SK-N-SH (cell line): ENCODE measurements at regions not wholly inside any gene's neighbourhood (a gene's known extent, or its start where the extent isn't known, plus 50 kb on each side); places are given as distances from the start of the nearest gene placed in this dataset.

ENCODE experiments used
- CTCF ChIA-PET: fragments of 300-600, 350-600 bp; formaldehyde crosslinking; extraction: SDS; loops from one replicate; lab custom pipeline; 2021; lab: Yijun Ruan, JAX
- POLR2A ChIA-PET: fragments of 350-600 bp; sonication (Branson Sonifier 250); formaldehyde crosslinking; extraction: SDS; loops from one replicate; lab custom pipeline; 2020; ENCODE audit warnings: antibody characterized with exemption, inconsistent platforms; lab: Yijun Ruan, JAX
- DNase-seq: peaks from one replicate; pipeline ENCODE4 v3.0.0; 2012
- H2AFZ ChIP-seq: fragments of 200-600 bp; sonication (generic); 2 replicates; pipeline ENCODE4 v1.8.1; 2016; ENCODE audit warnings: antibody characterized with exemption, mild to moderate bottlenecking, low read depth
- H3F3A ChIP-seq: fragments of 200-600 bp; sonication (generic); replicated peaks from 2 replicates; pipeline ENCODE3; 2016; ENCODE audit warnings: antibody characterized with exemption, mild to moderate bottlenecking; ENCODE audit not compliant: insufficient read depth
- H3K27ac ChIP-seq, 2 experiments: fragments of 200-500 bp in 1 of 2; fragments of 200-600 bp in 1 of 2; sonication (Bioruptor generic) in 1 of 2; sonication (generic), shearing (Covaris generic) in 1 of 2; 2 replicates each; pipeline versions ENCODE4 v1.5.1 to v1.6.1; 2014 to 2016; ENCODE audit warnings: low read depth in 2 of 2, inconsistent platforms in 1 of 2, low read length in 1 of 2, mild to moderate bottlenecking in 1 of 2, mixed read lengths in 1 of 2
- H3K27me3 ChIP-seq: fragments of 200-600 bp; sonication (generic), shearing (Covaris generic); 2 replicates; pipeline ENCODE4 v1.6.1; 2016; ENCODE audit warnings: mixed run types; ENCODE audit not compliant: insufficient read depth
- H3K36me3 ChIP-seq, 2 experiments: fragments of 200-500 bp in 1 of 2; fragments of 200-600 bp in 1 of 2; sonication (Bioruptor generic) in 1 of 2; sonication (generic) in 1 of 2; replicated peaks in 1 of 2; 2 replicates each; pipeline versions ENCODE3 to v1.5.1; 2014 to 2016; ENCODE audit warnings: low read length in 1 of 2, mild to moderate bottlenecking in 1 of 2; ENCODE audit not compliant: insufficient read depth in 2 of 2, control insufficient read depth in 1 of 2
- H3K4me1 ChIP-seq, 2 experiments: fragments of 200-500 bp in 1 of 2; fragments of 200-600 bp in 1 of 2; sonication (Bioruptor generic) in 1 of 2; sonication (generic), shearing (Covaris generic) in 1 of 2; 2 replicates each; pipeline versions ENCODE4 v1.5.1 to v1.6.1; 2014 to 2016; ENCODE audit warnings: low read depth in 1 of 2, low read length in 1 of 2, mixed run types in 1 of 2; ENCODE audit not compliant: insufficient read depth in 2 of 2, control insufficient read depth in 1 of 2
- H3K4me2 ChIP-seq: fragments of 200-600 bp; sonication (generic), shearing (Covaris generic); 2 replicates; pipeline ENCODE4 v1.6.1; 2017; ENCODE audit warnings: mixed run types
- H3K4me3 ChIP-seq, 2 experiments: fragments of 200-500 bp in 1 of 2; fragments of 200-600 bp in 1 of 2; sonication (Bioruptor generic) in 1 of 2; sonication (generic), shearing (Covaris generic) in 1 of 2; 2 replicates each; pipeline versions ENCODE4 v1.5.1 to v1.8.1; 2014 to 2016; ENCODE audit warnings: low read depth in 2 of 2, inconsistent platforms in 1 of 2, low read length in 1 of 2, mild to moderate bottlenecking in 1 of 2, mixed read lengths in 1 of 2, moderate library complexity in 1 of 2
- H3K79me2 ChIP-seq: fragments of 200-600 bp; sonication (generic); 2 replicates; pipeline ENCODE4 v1.8.1; 2017; ENCODE audit warnings: mild to moderate bottlenecking; ENCODE audit not compliant: insufficient read depth
- H3K9ac ChIP-seq: fragments of 200-600 bp; sonication (generic); 2 replicates; pipeline ENCODE4 v1.6.1; 2017; ENCODE audit warnings: mixed run types
- H3K9me2 ChIP-seq: fragments of 200-600 bp; sonication (generic); 2 replicates; pipeline ENCODE4 v1.6.1; 2017; ENCODE audit warnings: mixed run types
- H3K9me3 ChIP-seq: fragments of 200-600 bp; sonication (generic); 2 replicates; pipeline ENCODE4 v1.6.1; 2017; ENCODE audit warnings: mixed run types, mild to moderate bottlenecking, moderate library complexity
- H4K20me1 ChIP-seq: fragments of 200-600 bp; sonication (generic); 2 replicates; pipeline ENCODE4 v1.6.1; 2017; ENCODE audit warnings: mild to moderate bottlenecking, mixed run types; ENCODE audit not compliant: insufficient read depth
- ELF1 ChIP-seq: IDR thresholded peaks from 2 replicates; pipeline ENCODE4 v1.4.0; 2012
- EP300 ChIP-seq, 2 experiments: IDR thresholded peaks; 2 replicates each; pipeline versions ENCODE4 v1.4.0 to v1.6.1; 2012; ENCODE audit warnings: borderline replicate concordance in 1 of 2, low read depth in 1 of 2, low read length in 1 of 2
- EZH2phosphoT487 ChIP-seq: fragments of 200-600 bp; sonication (generic); IDR thresholded peaks from 2 replicates; pipeline ENCODE4 v1.6.1; 2017; ENCODE audit warnings: low read depth, mixed run types, mild to moderate bottlenecking, antibody characterized with exemption, moderate library complexity, borderline replicate concordance
- FOSL2 ChIP-seq: IDR thresholded peaks from 2 replicates; pipeline ENCODE4 v1.4.0; 2012; ENCODE audit warnings: low read depth, mild to moderate bottlenecking, moderate library complexity, borderline replicate concordance
- FOXJ3 ChIP-seq: sonication (generic); formaldehyde crosslinking; IDR thresholded peaks from 2 replicates; pipeline ENCODE4 v1.5.1; 2020; ENCODE audit warnings: mild to moderate bottlenecking, missing genetic modification reagents
- JUND ChIP-seq: IDR thresholded peaks from 2 replicates; pipeline ENCODE4 v1.4.0; 2012
- MEF2A ChIP-seq: IDR thresholded peaks from 2 replicates; pipeline ENCODE4 v1.4.0; 2012; ENCODE audit warnings: low read depth, borderline replicate concordance
- MXI1 ChIP-seq: IDR thresholded peaks from 2 replicates; pipeline ENCODE4 v1.6.1; 2012; ENCODE audit warnings: mild to moderate bottlenecking, low read depth, low read length, improper control_type of control experiment
- NRF1 ChIP-seq: IDR thresholded peaks from 2 replicates; pipeline ENCODE4 v1.6.1; 2012; ENCODE audit warnings: low read depth, mild to moderate bottlenecking, low read length
- PBX3 ChIP-seq: IDR thresholded peaks from 2 replicates; pipeline ENCODE4; 2012
- RAD21 ChIP-seq: IDR thresholded peaks from 2 replicates; pipeline ENCODE4 v1.6.1; 2012; ENCODE audit warnings: mild to moderate bottlenecking, low read length
- RXRA ChIP-seq: IDR thresholded peaks from 2 replicates; pipeline ENCODE4 v1.4.0; 2012; ENCODE audit warnings: low read depth, mild to moderate bottlenecking, borderline replicate concordance
- TAF1 ChIP-seq: IDR thresholded peaks from 2 replicates; pipeline ENCODE4 v1.6.1; 2012; ENCODE audit warnings: low read depth, mild to moderate bottlenecking, low read length, moderate library complexity, borderline replicate concordance
- USF1 ChIP-seq: IDR thresholded peaks from 2 replicates; pipeline ENCODE4 v1.4.0; 2012; ENCODE audit warnings: low read depth, borderline replicate concordance
- ZBTB33 ChIP-seq: IDR thresholded peaks from 2 replicates; pipeline ENCODE4 v1.4.0; 2012; ENCODE audit warnings: low read depth, borderline replicate concordance
- WGBS: methylation state at CpG from one replicate; pipeline ENCODE4 v1.1.6; 2017; ENCODE audit warnings: low lambda C conversion rate; 5-methylcytosine and 5-hydroxymethylcytosine counted together

GRCh38 chr14:86574051-86574777 is 1044.3 kb downstream of the FLRT2 start:
- ChIA-PET POLR2A (no interaction called here), CTCF (no interaction called here)
- Histone ChIP-seq H3K4me2 (peak overlapping the region; percentile 61), H3F3A (peaks cover 31% of the 10 kb centered on the region), H3K9ac (peak overlapping the region; percentile 59; the same call in 1 of the 2 replicates), H3K27ac (peak overlapping the region in 1 of 2 experiments; percentile 82; a peak in 3 of 4 replicates), H3K79me2 (no peaks in the 10 kb centered on the region), H3K9me3 (no peaks in the 10 kb centered on the region; the same call in 1 of the 2 replicates), H3K4me3 (peak overlapping the region; percentile 17 to 40; a peak in 2 of 4 replicates), H4K20me1 (no peaks in the 10 kb centered on the region), H3K9me2 (no peaks in the 10 kb centered on the region), H3K4me1 (no peaks in the 10 kb centered on the region; a peak in 2 of 4 replicates), H3K36me3 (no peaks in the 10 kb centered on the region), H2AFZ (peak overlapping the region; percentile 76), H3K27me3 (no peaks in the 10 kb centered on the region)
- 4% methylated on average over 10 of the region's 10 CpGs for WGBS
- TF ChIP-seq EP300 (IDR thresholded peaks at IDR 0.05; ENCODE audit: borderline replicate concordance in 1 of 2, low read depth in 1 of 2, low read length in 1 of 2) = 0 out of 4 replicates have a peak, but pooled peaks of 1 of the 2 experiments have one; percentile 25
- no peak for TF ChIP-seq TAF1
- TF ChIP-seq RXRA = no peak
- no peak for TF ChIP-seq EZH2phosphoT487
- TF ChIP-seq FOSL2 = peak; percentile 50; the same call in 1 of the 2 replicates
- peak; percentile 33 for TF ChIP-seq PBX3
- no peak for TF ChIP-seq FOXJ3
- no peak for TF ChIP-seq RAD21
- TF ChIP-seq NRF1 = no peak
- DNase-seq = no peak

GRCh38 chr14:86570371-86570770 is 1040.4 kb downstream of the FLRT2 start:
- TF ChIP-seq USF1 (no peak), RXRA (no peak), MXI1 (no peak), JUND (no peak), MEF2A (no peak), EP300 (IDR thresholded peaks at IDR 0.05; ENCODE audit: borderline replicate concordance in 1 of 2, low read depth in 1 of 2, low read length in 1 of 2) (no peak), ELF1 (no peak), ZBTB33 (no peak), FOXJ3 (no peak)
- ChIA-PET CTCF (interaction anchor here (0.7 kb wide), 1 partner anchor 14 kb away, joined by 3 read pairs; no protein-coding TSS in a partner anchor), POLR2A (no interaction called here)
- H3K79me2 ChIP-seq = no peaks in the 10 kb centered on the region
- H3K9ac ChIP-seq = no peak overlapping the region
- no peak overlapping the region; a peak in 1 of 4 replicates for H3K4me3 ChIP-seq
- H3K36me3 ChIP-seq = no peaks in the 10 kb centered on the region
- H3K27me3 ChIP-seq = no peaks in the 10 kb centered on the region
- H3K27ac ChIP-seq = no peak overlapping the region
- H3F3A ChIP-seq = peaks cover 22% of the 10 kb centered on the region
- H3K4me2 ChIP-seq = no peak overlapping the region
- no peak overlapping the region for H2AFZ ChIP-seq
- H4K20me1 ChIP-seq = no peaks in the 10 kb centered on the region
- DNase-seq = no peak
- no peaks in the 10 kb centered on the region for H3K9me2 ChIP-seq
- H3K9me3 ChIP-seq = no peaks in the 10 kb centered on the region; the same call in 1 of the 2 replicates
- H3K4me1 ChIP-seq = no peaks in the 10 kb centered on the region; a peak in 2 of 4 replicates
